GM18519 (cell line): ENCODE measurements at regions not wholly inside any gene's neighbourhood (a gene's known extent, or its start where the extent isn't known, plus 50 kb on each side); places are given as distances from the start of the nearest gene placed in this dataset.

Source experiments
- ATAC-seq: cut with Tn5 transposase; IDR thresholded peaks from one replicate; pipeline ENCODE4 v1.9.1; 2021; ENCODE audit warnings: mild to moderate bottlenecking, moderate library complexity; ENCODE audit not compliant: unreplicated experiment, low FRiP score

DNA sequence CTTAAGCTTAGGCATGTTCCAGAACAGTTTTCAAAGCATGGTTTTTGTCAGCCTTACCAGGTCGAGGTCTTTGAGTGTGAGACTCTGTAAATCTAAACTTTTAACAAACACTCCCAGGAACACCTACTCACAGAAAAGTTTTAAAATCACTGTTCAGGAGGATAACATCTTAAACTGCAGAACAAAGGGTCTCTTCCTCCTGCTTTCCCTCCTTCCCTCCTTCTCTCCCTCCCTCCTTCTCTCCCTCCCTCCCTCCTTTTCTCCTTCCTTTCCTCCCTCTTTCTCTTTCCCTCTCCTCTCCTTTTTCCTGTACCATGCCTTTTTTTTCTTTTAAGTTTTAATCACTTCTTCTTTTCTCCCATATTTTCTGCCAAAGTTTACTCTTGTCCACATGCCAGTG is 153.5 kb upstream of the MAF start:
- no peak for ATAC-seq

DNA sequence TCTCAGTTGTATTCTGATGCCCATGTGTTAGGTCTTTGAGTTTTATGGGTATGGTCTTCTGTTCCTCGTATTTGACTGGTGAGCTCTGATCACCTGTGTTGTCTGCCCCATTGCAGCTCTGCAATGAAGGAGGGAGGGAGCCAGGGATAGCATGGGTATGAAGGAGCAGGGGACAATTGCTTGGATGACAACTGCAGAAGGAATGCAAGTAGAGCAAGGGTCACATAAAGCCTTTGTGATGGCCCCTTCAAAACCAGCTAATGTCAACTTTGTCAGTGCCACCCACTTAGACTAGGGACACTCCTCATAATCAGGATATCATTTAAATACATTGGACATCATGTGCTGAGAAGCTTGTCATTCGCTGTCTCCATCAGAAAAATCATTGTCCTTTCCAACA is 152.7 kb upstream of the MAF start:
- ATAC-seq, result no peak

DNA sequence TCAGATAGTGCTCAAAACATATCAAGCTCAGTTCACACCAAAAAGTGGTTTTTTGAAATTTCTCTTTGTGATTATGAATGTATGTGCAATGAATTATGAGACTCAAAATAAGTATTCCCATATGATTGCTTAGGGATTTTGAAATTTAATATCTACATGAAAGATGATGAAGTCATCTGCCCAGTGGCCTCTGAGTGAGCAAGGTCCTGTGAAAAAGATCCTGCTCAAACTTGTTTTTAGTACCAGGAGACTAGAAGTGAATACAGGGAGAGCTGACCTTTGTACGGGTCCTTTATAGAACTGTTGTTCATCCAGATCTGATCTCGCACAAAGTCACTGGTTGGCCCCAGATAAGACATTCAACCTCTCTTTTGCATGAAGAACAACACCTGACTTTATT is 151.9 kb upstream of the MAF start:
- no peak for ATAC-seq

DNA sequence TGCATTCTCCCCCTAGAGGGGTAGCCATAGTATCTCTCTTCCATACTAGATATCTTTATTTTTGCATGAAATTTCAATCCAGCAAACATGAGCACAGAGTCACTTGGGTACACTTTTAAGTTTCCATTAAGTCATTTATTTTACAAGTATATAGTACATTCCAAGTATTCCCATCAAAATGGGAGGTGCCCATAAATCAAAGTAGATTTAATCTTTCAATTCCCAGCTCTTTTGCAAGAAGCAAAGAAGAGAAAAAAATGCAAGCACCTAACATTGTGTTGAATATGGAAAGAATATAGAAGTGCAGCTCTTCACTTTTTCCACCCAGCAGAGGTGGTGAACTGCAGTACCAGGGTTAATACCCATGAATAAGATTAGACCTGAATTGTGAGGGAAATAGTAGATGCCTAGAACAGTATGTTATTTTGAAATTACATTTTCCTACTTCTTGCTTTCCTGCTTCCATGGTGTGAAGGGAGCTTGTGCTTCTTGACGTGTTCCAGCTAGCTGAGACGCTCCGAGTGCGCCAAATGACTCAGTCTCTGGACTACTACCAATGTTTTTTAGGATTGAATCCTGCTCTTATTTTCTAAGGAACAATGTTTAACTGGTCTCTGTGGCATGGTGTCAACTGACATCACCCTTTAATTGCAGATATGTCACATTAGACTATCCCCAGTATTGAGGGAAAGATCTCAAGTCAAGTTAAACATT is 151.1 kb upstream of the MAF start:
- ATAC-seq, result no peak

DNA sequence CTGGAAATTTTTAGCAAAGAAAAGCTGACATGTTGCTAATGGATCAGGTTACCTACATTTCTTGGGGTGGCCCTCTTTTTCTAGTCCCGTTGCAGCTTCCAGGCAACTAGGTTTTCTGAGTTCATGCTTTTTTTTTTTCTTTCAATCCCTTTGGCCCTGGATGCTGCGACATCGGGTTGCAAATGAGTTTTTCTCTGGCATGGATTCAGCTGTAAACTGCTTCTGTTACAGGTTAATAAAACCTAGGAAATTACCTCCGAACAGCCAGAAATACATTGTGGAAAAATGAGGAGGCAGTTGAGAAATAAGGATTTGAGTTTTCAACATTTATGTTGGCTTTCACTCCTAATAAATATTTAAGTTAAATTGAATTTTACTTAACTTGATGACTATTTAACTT is 149.8 kb upstream of the MAF start:
- ATAC-seq, result no peak

DNA sequence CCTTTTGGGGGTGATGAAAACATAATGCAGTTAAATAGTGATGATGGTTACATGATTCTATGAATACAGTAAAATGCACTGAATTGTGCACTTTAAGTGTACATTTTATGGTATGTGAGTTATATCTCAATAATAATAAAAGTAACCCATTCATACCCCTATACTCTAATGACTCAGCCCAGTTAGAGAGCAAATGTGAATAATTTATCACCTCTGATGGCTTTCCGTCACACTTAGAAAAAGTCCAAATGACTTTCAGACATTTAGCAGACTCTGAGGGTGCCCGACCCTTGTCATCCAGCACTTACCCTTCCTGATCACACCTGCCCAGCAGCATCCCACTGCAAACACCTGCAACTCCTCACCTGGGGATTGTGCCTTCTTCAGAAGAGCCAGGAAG is 148.1 kb upstream of the MAF start:
- no peak for ATAC-seq

DNA sequence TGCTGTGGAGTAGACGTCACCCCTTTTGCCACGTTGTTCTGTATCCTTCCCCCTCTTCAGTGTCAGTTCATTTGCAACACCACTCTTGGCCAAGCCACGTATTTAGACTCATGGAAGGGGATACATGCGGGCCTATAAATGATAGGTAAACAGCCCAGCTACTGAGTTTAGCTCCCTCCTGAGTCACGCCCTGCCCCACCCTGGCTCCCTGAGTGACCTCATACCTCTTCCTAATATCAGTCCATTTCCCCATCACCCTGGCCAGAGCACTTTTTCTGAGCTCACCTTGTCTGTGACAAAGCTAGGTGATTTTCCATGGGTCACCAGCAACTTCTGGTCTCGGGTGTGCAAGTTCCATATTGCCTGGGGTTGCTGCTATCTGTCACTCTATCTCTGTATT is 147.2 kb upstream of the MAF start:
- no peak for ATAC-seq

DNA sequence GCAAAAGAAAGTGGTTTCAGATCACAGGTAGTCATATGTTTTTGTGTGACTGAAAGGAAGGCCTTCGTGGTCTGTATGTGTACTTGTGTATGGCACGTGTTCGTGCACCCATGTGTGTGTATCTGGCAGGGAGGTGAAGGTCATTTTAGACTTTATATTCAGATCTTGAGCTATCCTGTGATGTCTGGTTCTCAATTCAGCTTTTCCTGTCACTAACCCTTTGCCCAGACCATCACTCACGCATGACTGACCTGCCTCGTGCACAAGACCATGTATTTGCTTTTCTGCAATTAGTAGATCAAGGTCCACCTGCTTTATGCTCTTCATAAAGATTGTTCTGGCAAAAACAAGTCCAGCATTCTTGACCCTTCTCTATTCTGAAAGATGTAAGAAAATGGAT is 139.7 kb upstream of the MAF start:
- no peak for ATAC-seq

DNA sequence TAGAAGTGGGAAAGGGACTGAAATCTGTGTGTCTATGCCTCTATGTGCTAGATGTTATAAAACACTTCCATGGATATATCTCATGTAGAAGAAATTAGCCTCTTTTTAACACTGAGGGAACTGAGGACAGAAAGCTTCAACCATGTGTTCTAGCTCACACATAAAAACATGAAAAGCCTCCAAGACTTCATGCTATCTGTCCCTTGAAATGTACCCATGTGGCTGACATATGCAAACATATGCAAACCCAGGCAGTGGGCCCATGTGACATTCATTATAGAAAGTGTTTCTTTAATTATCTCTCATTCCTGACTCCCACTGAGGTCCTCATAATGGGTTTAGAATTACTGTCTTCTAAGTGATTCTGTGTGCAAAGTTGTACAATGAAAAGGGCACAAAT is 134.7 kb upstream of the MAF start:
- ATAC-seq, result no peak

DNA sequence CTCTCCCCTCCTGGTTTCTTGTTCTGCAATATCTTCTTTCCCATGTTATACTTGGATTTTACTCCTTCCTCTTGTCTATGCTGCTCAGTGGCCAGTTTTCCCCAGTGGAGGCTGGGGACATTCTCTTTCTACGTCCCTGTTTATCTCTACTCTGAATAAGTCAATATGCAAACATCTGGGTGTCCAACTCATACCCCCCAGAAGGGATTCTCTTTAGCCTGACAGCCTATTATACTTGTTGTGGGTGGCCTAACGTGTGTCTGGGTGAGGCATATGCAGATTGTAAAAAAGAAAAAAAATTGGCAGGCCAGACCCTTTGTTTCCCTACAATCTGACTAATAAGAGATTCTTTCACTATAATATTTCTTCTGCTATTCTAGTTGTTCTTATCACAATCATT is 134.2 kb upstream of the MAF start:
- no peak for ATAC-seq

DNA sequence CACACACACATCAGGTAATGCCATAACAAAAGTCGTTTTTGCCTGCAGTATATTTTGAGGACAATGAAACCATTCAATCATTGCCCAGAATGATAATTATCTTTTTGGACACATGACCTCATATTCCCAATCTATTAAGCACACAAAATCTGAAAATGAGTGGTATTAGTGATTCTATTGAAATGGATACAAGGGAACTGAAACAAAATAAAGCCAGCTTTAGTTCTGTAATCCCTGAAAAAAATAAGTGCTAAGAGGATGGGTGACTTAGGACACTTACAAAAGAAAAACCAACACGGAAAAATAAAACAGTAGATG is 128.3 kb upstream of the MAF start:
- no peak for ATAC-seq

DNA sequence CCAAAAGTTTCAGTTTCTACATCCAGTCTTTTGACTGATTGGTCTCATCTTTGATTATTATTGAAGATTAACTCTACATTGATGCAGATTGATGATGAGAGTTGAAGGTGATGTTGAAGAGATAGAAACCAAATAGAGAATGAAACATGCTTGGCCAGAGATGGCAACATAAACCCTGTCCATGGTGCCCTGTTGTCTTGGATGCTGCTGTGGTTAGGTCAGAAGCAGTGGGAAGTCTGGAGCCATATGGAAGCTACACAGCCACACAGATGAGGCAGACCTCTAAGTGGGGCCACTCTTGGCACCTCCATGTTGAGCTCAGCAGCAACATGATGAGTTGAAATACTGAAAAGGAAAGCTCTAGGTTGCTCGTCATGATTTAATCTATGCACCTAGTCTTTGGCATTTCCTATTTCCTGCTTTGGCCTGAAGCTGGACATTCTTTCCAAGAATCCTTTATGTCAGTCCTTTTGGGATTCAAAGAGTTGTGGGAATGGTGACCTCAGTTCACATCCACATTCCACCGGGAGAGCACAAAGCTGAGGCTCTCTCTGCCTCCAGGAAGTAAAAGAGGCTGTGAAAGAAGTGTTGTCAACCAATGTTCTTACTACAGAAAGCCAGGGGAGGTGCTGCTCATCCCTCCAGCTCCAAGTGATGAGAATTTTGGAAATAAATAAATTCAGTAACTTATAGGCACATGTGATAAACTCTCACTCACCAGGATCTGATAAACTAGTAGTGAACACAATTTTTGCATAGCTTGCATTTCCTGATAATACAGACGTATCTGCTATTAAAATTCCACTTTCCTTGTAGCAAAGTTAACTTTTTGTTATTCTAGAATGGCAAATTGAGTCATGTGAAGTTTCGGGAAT is 127.7 kb upstream of the MAF start:
- ATAC-seq, result no peak

DNA sequence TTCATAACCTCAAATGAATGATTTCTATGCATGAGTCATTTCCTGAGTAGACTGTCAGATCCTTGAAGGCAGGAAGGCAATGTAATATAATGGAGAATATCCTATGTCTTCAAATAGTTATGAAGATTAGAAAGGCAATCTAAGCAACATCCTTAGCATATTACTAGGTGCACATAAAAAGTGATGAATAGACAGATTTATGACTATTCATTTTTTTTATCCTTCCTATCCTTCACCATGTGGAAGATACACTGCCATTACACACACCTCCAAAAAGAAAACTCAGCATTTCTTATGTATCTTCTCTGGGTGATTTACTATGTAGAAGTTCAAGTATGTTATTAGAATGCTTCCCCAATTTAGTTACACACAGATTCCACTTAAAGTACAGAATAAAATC is 126.4 kb upstream of the MAF start:
- ATAC-seq, result no peak

DNA sequence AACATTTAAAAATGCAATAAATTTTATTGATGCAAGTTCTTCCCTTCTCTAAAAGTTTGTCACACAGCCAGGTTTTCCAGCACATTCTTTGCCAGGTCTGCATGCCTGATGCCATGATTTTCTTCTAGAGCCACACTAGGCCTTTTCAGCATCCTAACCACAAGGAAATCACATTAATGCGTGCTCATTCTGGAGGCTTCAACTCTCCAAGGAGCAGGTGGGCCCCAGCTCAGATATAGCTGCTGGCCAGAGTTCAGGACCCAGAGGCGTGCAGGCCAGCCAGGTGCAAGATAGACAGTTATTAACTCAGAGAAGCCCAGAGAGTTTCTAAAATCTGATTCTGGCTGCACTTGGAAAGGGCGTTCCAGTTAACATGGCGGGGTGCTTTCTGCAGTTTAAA is 124.5 kb upstream of the MAF start:
- no peak for ATAC-seq

DNA sequence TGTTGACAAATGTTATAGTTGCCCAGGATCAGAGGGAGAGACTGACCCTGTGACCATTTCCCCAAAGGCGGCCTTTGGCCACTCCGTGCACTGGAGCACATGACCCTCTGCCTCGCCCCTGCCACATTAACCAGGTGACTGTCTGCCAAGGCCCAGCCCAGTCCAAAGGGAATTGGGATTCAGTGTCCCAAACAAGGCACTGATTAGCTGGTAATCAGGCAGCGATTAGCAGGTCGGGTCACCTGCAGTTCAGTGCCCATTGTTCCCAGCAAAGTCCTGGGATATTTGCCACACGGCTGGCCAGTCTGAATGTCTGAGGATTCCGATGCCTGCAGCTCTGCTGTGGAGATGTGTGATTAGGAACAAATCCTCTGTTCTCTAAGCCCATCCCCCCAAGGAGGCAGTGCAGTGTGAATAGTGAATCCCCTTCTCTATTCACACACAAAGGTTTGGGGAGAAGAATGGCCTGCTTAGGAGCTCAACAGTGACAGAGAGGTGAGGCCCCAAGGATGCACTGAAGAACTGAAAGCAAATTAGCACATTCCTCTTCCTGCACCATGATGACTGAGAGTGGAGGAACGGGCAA is 123.1 kb upstream of the MAF start:
- ATAC-seq, result no peak

DNA sequence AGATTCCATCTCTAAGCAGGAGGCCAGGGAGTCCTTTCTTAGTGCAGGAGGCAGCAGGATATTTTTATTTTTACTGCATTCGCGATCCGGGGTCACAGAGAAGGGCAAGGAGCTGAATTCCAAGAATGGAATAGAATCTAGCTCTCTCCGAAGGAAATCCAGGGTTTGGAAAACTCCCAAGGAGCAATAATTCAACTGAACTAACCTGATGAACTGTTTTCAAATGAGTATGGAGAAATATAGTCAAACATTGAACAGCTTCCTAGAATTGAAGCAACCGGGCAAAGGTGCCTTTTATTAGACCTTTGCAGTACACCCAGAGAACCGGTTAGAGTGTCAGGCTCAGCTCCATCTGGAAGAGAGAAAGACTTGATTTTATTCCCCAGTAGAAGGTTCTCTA is 120.7 kb upstream of the MAF start:
- no peak for ATAC-seq

DNA sequence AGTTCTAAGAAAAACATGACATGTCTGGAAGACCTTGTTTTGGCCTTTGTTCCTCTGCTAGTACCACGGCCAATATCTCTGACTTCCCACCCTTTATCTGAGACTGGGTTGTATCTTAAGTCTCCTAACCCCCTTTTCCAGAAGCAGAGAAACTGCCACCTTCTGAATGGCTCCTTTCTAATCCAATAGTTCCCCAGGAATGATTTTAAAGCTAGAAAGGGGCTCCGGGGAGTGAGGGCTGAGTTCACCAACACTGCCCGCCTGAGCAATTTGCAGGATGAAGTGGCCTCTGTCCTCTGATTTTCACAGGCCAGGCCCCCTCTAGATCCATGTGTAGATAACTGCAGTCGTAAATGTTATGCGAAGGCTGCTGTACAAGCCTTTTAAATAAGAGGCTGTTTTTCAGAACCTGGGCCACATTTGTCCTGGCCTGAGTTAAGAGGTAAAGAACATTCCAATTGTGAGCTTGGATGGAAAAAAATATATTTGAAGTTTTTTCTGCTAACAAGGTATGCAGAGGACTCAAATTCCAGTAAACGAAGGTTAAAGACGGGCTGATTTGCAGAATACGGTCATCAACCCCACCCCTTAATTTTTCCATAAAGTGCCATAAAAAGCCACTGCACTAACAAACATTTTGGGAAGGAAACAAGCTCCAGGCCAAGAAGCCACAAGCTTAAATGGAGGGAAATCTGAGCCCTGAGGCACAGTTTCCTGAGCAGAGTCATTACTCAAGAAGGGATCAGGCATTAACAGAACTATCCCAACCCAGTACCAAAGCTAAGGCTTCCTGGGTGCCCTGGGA is 117.0 kb upstream of the MAF start:
- ATAC-seq, result no peak

DNA sequence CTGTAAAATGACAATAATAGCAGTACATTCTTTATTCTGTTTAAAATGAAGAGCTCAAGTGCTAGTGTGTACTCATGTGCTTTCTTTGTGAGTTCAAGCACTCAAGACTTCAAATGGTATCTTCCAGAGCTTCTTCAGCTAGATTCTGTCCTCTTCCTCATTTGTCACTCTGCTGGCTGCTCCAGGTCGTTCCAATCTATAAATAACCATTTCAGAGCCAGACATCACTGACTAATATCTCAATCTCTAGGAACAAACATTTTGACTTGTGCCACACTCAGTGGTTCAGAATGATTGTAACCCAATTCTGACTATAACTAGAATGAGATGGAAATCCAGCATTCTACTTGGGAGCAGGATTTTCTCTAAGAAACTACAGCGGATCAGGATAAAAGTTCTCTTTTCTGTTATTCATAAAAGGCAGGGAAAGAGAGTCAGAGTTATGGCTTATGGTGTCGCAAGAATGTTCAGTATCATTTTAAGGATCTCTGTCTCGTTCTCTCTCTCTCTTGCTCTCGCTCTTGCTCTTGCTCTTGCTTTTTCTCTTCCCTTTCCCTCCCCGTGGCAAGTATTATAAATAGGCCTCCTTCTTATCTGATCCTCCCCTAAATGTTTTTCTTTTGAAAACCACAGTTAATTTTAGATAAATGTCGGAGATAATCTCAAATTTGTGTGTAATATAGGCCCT is 116.3 kb upstream of the MAF start:
- ATAC-seq, result no peak

DNA sequence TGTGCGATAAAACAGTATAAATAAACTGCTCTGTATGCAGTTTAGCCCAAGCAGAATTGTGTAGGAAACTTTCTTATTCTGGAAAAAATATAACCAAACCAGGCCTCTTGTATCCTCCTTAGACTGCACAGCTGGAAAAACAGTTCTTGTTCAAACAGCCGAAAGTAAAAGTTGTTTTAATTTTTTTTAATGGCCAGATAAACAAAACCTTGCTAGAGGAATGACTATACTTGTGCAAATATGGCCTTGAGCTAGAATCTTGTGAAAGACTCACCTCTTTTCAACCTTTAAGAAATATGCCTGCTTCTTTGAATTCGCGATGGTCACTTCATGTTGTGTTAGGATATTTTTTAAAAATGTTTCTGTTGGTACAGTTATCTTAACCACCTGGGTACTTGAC is 114.5 kb upstream of the MAF start:
- ATAC-seq, result no peak

DNA sequence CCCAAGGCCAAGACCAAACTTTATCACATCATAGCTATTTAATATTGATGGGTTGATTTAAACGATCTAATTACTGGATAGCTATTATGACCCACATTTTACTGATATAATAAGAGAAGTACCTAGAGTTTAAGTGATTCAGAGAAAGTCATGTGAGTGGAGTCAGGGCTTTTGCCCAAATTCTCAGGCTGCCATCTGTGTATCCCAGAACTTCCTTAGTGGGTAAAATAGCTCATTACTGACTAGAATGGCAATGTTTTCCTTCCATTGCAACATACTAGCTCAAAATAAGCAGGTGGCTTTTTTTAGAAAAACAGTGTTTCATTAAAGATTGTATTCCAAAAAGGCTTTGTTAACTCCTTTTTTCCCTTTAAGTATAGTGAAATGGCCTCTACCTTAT is 113.9 kb upstream of the MAF start:
- no peak for ATAC-seq
